GM19328 (cell line): ENCODE measurements at regions not wholly inside any gene's neighbourhood (a gene's known extent, or its start where the extent isn't known, plus 50 kb on each side); places are given as distances from the start of the nearest gene placed in this dataset.
A peak's percentile ranks its signal among the peaks of the same experiment; 100 is the strongest.

Experiments
- ATAC-seq: cut with Tn5 transposase; IDR thresholded peaks from one replicate; pipeline ENCODE4 v1.9.1; 2021; ENCODE audit warnings: mild to moderate bottlenecking, moderate library complexity; ENCODE audit not compliant: unreplicated experiment

- ATAC-seq = no peak
Observed at GRCh38 chr4:137693641-137694040, 161.3 kb upstream of the PCDH18 start.

GRCh38 chr4:137692205-137692604, 159.9 kb upstream of the PCDH18 start:
- no peak for ATAC-seq

GRCh38 chr4:137688651-137689050, 156.4 kb upstream of the PCDH18 start:
- ATAC-seq = no peak

DNA sequence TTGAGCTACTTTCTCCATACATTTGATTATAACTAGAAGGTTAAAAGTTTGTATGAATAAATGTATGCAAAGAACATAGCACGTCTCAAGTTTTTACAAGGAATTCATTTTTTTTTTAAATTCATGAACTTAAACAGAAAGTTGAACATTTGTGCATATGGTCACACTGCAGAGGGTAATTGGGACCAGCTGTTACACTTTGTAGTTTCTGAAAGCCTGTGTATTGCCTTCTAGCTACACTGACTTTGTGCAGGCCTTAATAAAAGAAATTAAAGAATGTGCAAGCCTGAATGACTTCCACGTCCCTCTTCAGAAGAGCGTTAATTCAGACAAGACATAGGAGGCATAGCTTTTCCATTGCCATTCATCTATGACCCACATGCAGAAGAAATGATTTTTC, 153.1 kb upstream of the PCDH18 start:
- no peak for ATAC-seq

DNA sequence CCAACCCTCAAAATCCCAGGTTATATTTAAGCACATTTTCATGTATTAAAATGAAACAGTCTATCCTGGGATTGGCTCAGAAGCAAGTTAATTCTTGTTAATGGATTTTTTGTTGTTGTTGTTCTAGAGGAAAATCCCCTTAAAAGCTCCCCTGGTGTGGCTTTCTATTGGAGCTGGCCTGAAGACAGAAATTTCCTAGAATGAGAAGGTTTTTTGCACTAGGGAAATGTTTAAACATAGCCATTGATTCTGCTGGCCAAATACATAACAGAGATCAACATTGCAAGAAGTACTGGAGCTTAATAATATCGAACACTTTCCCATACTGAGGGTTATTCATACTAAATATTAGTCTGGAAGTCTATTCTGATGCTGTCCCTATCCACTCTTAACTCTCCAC, 148.8 kb upstream of the PCDH18 start:
- ATAC-seq = no peak

- no peak for ATAC-seq
Observed at GRCh38 chr4:137678796-137679195, 146.5 kb upstream of the PCDH18 start.

DNA sequence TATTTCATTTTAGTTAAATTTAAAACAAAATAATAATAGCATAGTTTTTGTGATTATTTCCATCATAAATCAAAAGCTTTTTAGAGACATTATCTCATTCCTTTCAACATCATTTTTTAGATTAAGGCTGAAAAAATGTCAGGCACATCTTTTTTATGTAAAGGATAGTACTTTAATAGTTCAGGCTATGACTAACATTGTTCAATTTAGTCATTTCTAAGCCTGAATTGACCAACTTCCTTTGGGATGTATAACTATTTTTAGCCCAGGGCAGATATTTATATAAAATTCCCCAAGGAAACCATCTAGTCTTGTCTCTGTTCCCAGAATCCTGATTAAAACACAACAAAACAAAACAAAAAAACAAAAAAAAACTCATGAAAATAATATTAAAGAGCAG, 145.6 kb upstream of the PCDH18 start:
- no peak for ATAC-seq

DNA sequence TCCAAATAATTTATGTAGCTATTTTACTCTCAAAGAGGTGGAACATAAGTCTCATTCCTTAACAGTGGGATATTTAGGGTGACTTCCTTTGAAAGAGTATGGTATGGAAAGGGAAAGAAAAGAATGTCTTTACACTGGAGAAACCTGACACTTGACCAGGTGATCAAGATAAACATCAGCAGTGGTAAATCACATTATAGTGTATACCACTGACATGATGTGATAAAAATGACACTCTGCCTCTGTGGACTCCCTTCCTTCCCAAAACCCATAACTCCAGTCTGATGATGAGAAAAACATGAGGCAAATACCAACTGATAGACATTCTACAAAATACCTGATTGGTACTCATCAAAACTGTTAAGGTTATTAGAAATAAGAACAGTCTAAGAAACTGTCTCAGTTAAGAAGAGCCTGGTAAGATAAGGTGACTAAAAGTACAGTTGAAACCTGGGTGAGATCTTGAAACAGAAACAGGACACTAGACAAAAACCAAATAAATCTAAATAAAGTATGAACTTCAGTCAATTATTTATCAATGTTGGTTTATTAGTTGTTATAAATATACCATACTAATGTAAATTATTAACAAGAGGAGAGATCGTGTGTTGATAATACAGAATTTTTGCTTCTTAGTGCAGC, 144.2 kb upstream of the PCDH18 start:
- no peak for ATAC-seq

GRCh38 chr4:137674066-137674465, 141.8 kb upstream of the PCDH18 start:
- ATAC-seq = no peak

DNA sequence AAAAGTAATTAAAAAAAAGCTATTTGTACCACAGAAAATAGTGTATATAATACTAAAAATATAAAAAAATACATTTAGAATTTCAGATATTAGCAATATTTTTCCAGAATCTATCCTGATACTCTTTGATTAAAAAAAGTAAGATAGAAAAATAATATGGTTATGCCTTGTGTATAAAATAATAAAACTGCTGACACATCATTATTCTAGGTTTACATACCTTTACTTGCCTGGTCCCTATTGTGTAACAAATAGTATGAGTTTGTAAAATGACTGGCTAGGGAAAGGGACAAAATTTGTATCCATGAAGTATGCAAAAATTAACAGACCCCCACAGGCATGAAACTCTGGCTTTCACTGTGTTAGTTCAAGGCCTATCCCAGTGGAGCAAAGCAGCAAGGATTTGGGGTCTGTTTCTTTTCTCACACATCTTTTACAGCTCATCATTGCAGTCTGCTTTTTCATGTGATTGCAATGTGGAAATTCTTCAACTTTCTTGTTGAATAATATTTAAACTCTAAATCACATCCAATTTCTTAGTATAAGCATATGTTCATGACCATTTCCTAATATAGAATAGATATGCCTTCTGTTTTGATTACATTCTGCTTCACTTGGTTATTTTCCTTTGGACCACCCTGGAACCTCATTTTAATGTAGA, 136.7 kb upstream of the PCDH18 start:
- ATAC-seq = no peak

GRCh38 chr4:137664416-137664815, 132.1 kb upstream of the PCDH18 start:
- ATAC-seq = no peak

DNA sequence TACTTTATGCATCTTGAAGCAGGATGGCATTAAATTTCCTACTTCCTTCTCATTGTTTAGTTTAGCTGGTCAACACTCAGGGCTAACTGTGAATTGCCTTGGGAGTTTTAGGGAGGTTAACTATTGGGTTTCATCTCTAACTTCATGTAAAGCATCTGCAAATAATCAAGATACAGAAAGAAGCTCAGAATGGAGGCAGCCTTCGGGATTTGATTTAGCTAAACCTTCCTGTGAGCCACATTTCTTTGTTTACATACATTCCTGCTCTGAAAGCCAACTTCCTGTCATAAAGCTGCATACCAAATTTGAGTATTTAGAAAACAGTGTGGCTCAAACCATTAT, 131.7 kb upstream of the PCDH18 start:
- ATAC-seq = no peak

GRCh38 chr4:137663251-137664045, 131.2 kb upstream of the PCDH18 start:
- no peak for ATAC-seq

DNA sequence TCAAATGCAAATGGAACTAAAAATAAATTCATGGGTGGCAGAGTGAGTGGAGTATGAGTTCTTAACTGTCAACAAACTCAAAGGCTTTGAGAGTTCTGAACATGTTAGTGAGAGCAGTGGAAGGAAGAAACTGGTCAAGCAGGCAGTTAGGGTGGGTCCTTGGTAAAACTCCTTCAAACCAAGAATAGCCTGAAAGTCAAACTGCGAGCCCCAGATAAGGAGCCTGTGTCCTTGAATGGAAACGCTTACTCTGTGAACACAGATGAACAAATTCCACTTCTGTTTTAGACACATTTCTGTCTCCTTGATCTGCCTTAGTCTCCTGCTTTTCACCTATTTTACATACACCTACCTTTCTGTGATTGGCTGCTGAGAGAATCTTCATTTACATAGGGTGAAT, 129.4 kb upstream of the PCDH18 start:
- ATAC-seq = no peak

DNA sequence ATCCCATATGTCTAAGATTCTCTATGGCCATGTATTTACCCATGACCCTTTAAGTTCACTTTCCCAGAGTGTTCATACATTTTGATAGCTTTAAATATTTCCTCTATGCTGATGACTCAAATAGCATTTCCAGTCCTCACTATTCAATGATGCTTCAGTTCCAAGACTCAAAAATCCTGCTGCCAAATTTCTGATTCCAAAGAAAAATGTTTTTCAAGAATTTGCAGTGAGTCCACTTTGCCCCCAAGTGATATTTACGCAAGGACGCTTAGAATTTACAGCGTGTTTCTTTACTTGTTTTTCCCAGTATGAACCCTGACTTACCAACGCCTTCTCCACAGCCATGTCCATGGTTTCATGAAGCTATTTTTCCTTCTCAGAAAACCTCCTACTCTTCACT, 127.9 kb upstream of the PCDH18 start:
- ATAC-seq = no peak

DNA sequence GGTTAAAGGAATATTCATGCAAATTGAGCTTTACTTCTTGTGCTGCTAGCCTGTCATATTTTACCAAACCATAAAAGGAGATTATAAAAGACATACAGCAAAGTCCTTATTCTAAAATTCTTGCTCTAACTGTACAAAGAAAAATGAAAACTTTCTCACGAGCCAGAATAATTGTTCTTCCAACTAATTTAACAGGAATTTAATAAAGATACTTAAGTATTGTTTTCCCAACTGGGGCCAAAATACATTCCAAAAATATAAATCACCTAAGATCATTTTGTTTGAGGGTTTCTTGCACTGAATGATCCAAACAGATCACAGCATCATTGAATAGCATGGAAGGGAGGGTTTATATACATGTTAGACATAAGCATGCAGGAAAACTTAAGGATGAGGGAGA, 127.1 kb upstream of the PCDH18 start:
- no peak for ATAC-seq

DNA sequence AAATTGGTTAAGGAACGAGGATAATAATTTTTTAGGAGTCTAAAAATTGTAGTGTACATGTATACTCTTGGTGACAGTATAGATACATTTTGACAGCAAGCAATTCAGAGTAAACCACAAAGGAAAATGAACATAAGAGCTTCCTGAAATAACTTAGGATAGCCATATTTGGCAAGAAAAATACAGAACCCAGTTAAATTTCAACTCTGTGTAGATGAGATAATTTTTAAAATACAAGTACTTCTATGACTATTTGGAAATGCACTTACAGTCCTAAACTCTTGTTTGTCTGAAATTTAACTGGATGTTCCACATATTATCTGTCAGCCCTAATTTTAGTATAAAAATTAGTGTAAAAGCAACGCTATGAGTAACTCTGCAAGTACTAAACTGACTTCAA, 124.4 kb upstream of the PCDH18 start:
- ATAC-seq = no peak

- ATAC-seq = no peak
Observed at GRCh38 chr4:137655302-137655701, 123.0 kb upstream of the PCDH18 start.

- ATAC-seq = no peak
Observed at GRCh38 chr4:137651128-137651527, 118.8 kb upstream of the PCDH18 start.

- no peak for ATAC-seq
Observed at GRCh38 chr4:137649711-137650450, 117.6 kb upstream of the PCDH18 start.

DNA sequence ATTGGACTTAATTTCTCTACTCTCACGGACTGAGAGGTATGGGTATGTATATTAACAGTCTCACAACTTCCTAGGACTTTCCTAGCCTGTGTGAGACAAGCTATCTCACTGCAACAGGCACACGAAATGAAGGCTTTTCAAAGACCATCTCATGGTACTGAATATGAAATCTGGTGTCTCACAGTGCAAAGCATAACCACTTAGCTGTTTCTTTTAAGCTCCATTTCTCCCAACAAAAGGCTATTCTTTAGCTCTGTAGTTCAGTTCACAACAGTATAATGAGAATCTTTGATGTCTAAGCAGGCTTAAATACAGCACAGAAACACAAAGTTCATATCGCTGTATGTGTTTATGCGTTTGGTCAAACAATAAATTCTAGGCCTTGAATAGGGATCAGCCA, 116.2 kb upstream of the PCDH18 start:
- no peak for ATAC-seq

DNA sequence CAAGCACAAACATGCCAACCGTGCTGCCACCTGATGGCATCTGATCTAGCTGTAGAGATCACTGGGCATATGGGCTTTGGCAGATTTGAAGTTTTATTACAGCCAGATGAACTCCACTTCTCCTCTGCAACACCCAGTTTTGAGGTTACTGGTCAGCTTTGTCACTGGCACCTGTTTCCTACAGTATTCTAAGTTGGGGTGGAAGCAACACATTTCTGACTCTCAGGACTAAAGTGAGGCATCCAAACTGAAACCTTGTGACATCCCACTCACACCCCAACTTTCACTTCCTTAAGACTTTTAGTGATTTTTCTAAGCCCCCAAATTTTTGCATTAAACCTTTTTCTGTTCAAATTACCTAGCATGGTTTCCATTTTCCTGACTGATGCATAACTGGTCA, 115.1 kb upstream of the PCDH18 start:
- peak; percentile 87 for ATAC-seq
